Osteoblast (primary cell): ENCODE measurements at regions not wholly inside any gene's neighbourhood (a gene's known extent, or its start where the extent isn't known, plus 50 kb on each side); places are given as distances from the start of the nearest gene placed in this dataset.

Source experiments
- DNase-seq: peaks from one replicate; pipeline ENCODE4 v3.0.0; 2011; ENCODE audit warnings: low spot score, mixed read lengths; ENCODE audit not compliant: insufficient read length; ENCODE audit errors: missing footprints
- H2AFZ ChIP-seq: 2 replicates; pipeline ENCODE4 v1.6.0; 2011; ENCODE audit warnings: mild to moderate bottlenecking, low read length
- H3K27ac ChIP-seq: 2 replicates; pipeline ENCODE4 v1.5.1; 2011; ENCODE audit warnings: mild to moderate bottlenecking, low read depth, low read length, moderate library complexity
- H3K27me3 ChIP-seq: 2 replicates; pipeline ENCODE4 v1.6.0; 2012; ENCODE audit warnings: mild to moderate bottlenecking, control low read depth, inconsistent platforms, low read length, moderate library complexity; ENCODE audit not compliant: insufficient read depth
- H3K36me3 ChIP-seq: 2 replicates; pipeline ENCODE4 v1.5.1; 2011; ENCODE audit warnings: mild to moderate bottlenecking, low read length, control low read depth, moderate library complexity; ENCODE audit not compliant: insufficient read depth
- H3K4me1 ChIP-seq: 2 replicates; pipeline ENCODE4 v1.5.1; 2011; ENCODE audit warnings: mild to moderate bottlenecking, low read length, control low read depth, moderate library complexity; ENCODE audit not compliant: insufficient read depth
- H3K4me2 ChIP-seq: 2 replicates; pipeline ENCODE4 v1.6.0; 2011; ENCODE audit warnings: mild to moderate bottlenecking, low read length; ENCODE audit not compliant: insufficient read depth
- H3K4me3 ChIP-seq: fragments of 200-600 bp; sonication (generic); 3 replicates; pipeline ENCODE4 v1.5.1; 2012; ENCODE audit warnings: mild to moderate bottlenecking, low read length, inconsistent platforms; ENCODE audit not compliant: insufficient read depth
- H3K79me2 ChIP-seq: 2 replicates; pipeline ENCODE4 v1.6.0; 2012; ENCODE audit warnings: mild to moderate bottlenecking, low read length, control low read depth, inconsistent platforms; ENCODE audit not compliant: insufficient read depth
- H3K9me3 ChIP-seq: 2 replicates; pipeline ENCODE4 v1.5.1; 2011; ENCODE audit warnings: low read depth, low read length, control low read depth
- H4K20me1 ChIP-seq: 2 replicates; pipeline ENCODE4 v1.6.0; 2012; ENCODE audit warnings: mild to moderate bottlenecking, low read length, control low read depth; ENCODE audit not compliant: insufficient read depth
- TF ChIP-seq, protein P1 (sequence below): IDR thresholded peaks from 2 replicates; pipeline ENCODE4 v1.5.1; 2011; ENCODE audit warnings: mild to moderate bottlenecking, low read depth, low read length, moderate library complexity; ENCODE audit errors: extremely low read depth

DNA sequence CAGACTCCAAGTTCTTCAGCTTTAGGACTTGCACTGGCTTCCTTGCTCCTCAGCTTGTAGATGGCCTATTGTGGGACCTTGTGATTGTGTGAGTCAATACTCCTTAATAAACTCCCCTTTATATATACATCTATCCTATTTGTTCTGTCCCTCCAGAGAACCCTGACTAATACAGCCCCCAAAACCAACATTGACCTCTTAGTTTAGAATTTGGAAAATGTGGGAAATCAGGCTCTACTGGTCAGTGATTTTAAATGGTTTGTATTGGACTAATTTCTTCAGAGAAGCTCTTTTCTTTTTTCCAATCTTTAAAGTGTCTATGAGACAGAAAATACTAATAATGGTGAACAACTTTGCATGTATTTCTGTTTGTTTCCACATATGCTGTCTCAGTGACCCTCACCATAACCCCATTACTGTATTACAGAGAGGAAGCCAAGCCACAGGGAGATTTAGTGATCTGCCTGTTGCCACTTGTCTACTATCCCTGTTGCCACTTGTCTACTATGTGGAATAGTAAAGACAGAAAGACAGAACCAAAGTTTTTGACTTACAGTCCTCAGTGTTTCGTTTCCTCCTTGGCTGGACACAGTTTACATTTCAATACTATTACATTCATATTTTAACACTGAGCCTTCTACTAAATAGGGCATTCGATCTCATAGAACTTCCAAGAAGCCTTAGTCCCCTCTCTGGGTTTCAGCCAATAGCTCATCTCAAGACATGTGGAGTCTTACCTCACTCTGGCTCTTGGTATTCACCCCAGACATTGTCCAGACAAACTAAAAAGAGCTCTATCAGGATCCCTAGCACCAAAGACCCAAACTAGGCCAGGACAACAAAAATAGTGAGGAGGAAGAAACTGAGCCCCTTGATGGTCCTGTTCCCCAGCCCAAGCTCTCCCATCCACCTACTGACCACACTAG, 121.0 kb downstream of the AKR1D1 start:
- Histone ChIP-seq H3K4me3 (no peak overlapping the region), H3K36me3 (no peaks in the 10 kb centered on the region), H2AFZ (no peak overlapping the region), H3K4me1 (no peaks in the 10 kb centered on the region), H3K27me3 (no peaks in the 10 kb centered on the region), H3K27ac (no peak overlapping the region), H3K79me2 (no peaks in the 10 kb centered on the region), H4K20me1 (no peaks in the 10 kb centered on the region), H3K9me3 (no peaks in the 10 kb centered on the region), H3K4me2 (no peak overlapping the region)
- no peak for DNase-seq
- TF ChIP-seq, protein P1, sequence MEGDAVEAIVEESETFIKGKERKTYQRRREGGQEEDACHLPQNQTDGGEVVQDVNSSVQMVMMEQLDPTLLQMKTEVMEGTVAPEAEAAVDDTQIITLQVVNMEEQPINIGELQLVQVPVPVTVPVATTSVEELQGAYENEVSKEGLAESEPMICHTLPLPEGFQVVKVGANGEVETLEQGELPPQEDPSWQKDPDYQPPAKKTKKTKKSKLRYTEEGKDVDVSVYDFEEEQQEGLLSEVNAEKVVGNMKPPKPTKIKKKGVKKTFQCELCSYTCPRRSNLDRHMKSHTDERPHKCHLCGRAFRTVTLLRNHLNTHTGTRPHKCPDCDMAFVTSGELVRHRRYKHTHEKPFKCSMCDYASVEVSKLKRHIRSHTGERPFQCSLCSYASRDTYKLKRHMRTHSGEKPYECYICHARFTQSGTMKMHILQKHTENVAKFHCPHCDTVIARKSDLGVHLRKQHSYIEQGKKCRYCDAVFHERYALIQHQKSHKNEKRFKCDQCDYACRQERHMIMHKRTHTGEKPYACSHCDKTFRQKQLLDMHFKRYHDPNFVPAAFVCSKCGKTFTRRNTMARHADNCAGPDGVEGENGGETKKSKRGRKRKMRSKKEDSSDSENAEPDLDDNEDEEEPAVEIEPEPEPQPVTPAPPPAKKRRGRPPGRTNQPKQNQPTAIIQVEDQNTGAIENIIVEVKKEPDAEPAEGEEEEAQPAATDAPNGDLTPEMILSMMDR: no peak

DNA sequence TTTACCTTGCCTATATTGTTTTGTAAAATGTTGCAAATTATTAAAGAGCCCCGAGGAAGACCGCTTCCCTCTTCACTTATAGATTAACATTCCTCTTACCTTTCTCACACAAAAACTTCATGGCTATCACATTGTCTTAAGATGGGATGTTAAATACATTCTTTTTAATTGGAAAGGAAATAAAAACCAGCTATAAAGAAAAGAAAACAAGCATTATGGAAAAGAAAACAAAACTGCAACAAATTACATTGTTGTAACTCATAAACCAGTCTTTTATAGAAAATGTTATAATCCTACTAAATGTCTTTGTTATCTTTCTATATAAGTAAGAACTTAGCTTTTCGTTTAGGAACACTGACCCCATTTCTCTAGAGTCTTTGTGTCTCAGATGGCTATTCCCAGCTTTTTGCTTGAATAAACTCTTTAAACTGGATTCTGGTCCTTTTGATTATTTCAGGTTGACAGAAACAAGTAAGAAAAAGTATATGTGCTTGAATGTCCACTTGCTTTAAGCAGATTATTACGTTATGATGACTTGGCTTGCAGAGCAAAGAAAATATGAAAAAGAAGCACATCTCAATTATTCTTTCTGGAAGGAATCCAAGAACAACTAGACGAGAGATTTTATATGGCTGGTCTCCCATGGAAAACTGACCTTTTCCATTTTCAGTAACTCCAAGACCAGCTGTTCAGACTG, 128.2 kb downstream of the AKR1D1 start:
- TF ChIP-seq, protein P1: no peak
- Histone ChIP-seq H3K79me2 (no peaks in the 10 kb centered on the region), H3K27me3 (no peaks in the 10 kb centered on the region), H4K20me1 (no peaks in the 10 kb centered on the region), H3K9me3 (no peaks in the 10 kb centered on the region), H3K36me3 (no peaks in the 10 kb centered on the region), H2AFZ (no peak overlapping the region), H3K4me1 (peaks cover 5% of the 10 kb centered on the region), H3K4me3 (no peak overlapping the region), H3K27ac (no peak overlapping the region), H3K4me2 (no peak overlapping the region)
- DNase-seq: no peak

DNA sequence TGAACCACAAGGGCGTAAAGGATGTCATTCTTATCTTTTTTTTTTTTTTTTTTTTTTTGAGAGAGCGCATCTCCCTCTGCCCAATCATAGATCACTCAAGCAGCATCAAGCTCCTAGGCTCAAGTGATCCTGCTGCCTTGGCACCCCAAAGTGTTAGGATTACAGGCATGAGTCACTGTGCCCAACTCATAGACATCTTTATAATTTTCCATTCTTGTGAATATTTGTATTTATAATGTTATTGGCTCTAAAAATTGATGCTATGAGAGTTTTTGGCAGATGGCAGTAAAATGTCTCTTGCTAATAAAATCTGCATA, 128.7 kb downstream of the AKR1D1 start:
- H3K4me2 ChIP-seq: no peak overlapping the region

More for the DNA sequence above, 128.7 kb downstream of the AKR1D1 start:
- Histone ChIP-seq H3K79me2 (no peaks in the 10 kb centered on the region), H3K36me3 (no peaks in the 10 kb centered on the region), H4K20me1 (no peaks in the 10 kb centered on the region), H3K4me3 (no peak overlapping the region), H3K9me3 (no peaks in the 10 kb centered on the region), H3K27ac (no peak overlapping the region), H3K27me3 (no peaks in the 10 kb centered on the region), H3K4me1 (peaks cover 5% of the 10 kb centered on the region), H2AFZ (no peak overlapping the region)
- no peak for DNase-seq
- TF ChIP-seq, protein P1: no peak
